ENCODE measurements at regions not wholly inside any gene's neighbourhood (a gene's known extent, or its start where the extent isn't known, plus 50 kb on each side); places are given as distances from the start of the nearest gene placed in this dataset.

- DNase-seq (ENCODE audit: low read depth): no peak
- TF ChIP-seq CTCF (IDR thresholded peaks at IDR 0.05; ENCODE audit: control insufficient read depth, insufficient read depth, low read depth, low read length, missing control alignments): no peak
- H3K4me3 ChIP-seq (ENCODE audit: control insufficient read depth, low read depth, low read length): no peak overlapping the region
These were observed 597.2 kb downstream of the TYW1 start for GRCh38 chr7:67593794-67594193.

GRCh38 chr7:67595431-67596180, 599.0 kb downstream of the TYW1 start:
- no peak for DNase-seq (ENCODE audit: low read depth)
- H3K4me3 ChIP-seq (ENCODE audit: control insufficient read depth, low read depth, low read length): no peak overlapping the region
- TF ChIP-seq CTCF (IDR thresholded peaks at IDR 0.05; ENCODE audit: control insufficient read depth, insufficient read depth, low read depth, low read length, missing control alignments): no peak

GRCh38 chr7:67597161-67597560, 600.5 kb downstream of the TYW1 start:
- no peak for TF ChIP-seq CTCF (IDR thresholded peaks at IDR 0.05; ENCODE audit: control insufficient read depth, insufficient read depth, low read depth, low read length, missing control alignments)
- no peak for DNase-seq (ENCODE audit: low read depth)
- no peak overlapping the region for H3K4me3 ChIP-seq (ENCODE audit: control insufficient read depth, low read depth, low read length)

- DNase-seq (ENCODE audit: low read depth): no peak
- no peak overlapping the region for H3K4me3 ChIP-seq (ENCODE audit: control insufficient read depth, low read depth, low read length)
- TF ChIP-seq CTCF (IDR thresholded peaks at IDR 0.05; ENCODE audit: control insufficient read depth, insufficient read depth, low read depth, low read length, missing control alignments): no peak
These were observed 601.8 kb downstream of the TYW1 start for GRCh38 chr7:67598469-67598868.

- no peak for DNase-seq (ENCODE audit: low read depth)
- no peak overlapping the region for H3K4me3 ChIP-seq (ENCODE audit: control insufficient read depth, low read depth, low read length)
- TF ChIP-seq CTCF (IDR thresholded peaks at IDR 0.05; ENCODE audit: control insufficient read depth, insufficient read depth, low read depth, low read length, missing control alignments): no peak
These were observed 602.9 kb downstream of the TYW1 start for GRCh38 chr7:67599331-67600062.

- DNase-seq (ENCODE audit: low read depth): no peak
- H3K4me3 ChIP-seq (ENCODE audit: control insufficient read depth, low read depth, low read length): no peak overlapping the region
- TF ChIP-seq CTCF (IDR thresholded peaks at IDR 0.05; ENCODE audit: control insufficient read depth, insufficient read depth, low read depth, low read length, missing control alignments): no peak
These were observed 605.7 kb downstream of the TYW1 start for GRCh38 chr7:67602246-67602887.
